Stimulated activated CD8-positive, alpha-beta memory T cell treated with anti-CD3 and anti-CD28 coated beads, Interleukin-2, amount 100 ng/mL, for 1 hour (primary cell): ENCODE measurements at regions not wholly inside any gene's neighbourhood (a gene's known extent, or its start where the extent isn't known, plus 50 kb on each side); places are given as distances from the start of the nearest gene placed in this dataset.
"Not testable (repeated sequence)": the region's sequence is repeated elsewhere in the genome, so short reads cannot be mapped to it uniquely, and the experiment has no call there.

Source experiments
- DNase-seq, 2 donors: peaks; one replicate each; pipeline ENCODE4 v3.0.0-alpha.2; 2020; ENCODE audit warnings: low read depth in 2 of 2

DNA sequence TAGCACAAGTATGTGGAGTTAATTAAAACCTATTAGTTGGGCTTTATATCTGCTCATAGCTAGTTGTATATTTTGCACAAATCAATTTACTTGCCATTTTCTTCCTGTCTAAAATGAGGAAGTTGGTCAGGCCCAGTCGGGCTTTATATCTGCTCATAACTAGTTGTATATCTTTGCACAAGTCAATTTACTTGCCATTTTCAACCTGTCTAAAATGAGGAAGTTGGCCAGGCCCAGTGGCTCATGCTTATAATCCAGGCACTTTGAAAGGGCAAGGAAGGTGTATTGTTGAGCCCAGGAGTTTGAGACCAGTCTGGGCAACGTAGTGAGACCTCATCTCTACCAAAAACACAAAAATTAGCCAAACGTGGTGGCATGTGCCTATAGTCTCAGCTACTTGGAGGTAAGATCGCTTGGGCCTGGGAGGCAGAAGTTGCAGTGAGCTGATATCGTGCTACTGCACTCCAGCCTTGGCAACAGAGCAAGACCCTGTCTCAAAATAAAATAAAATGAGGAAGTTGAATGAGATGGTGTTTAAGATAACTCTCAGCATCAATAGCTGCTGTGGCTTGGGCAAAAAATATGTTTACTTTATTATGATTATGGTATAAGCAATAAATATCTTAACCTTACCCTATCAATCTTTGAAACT lies 1558.6 kb upstream of the RAG2 start:
- DNase-seq: no peak

DNA sequence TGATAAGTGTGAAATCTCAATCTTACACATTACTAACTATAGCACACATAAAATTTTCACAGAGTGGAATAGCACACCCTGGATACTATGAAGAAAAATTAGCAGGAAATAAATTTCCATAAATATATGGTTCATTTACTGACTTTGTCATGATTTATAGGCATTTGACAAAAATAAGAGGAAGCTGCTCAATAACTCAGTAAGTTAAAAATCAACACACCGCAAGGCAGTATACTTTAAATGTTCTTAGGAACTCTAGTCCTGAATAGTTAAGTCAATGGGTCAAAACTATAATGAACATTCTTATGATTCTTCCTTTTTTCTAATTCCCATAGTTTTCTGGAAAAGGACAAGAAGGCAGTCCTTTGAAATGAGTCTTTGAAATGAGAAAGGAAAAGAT lies 1557.8 kb upstream of the RAG2 start:
- no peak for DNase-seq

- DNase-seq: no peak
Measured at GRCh38 chr11:38153985-38154384, 1555.9 kb upstream of the RAG2 start.

DNA sequence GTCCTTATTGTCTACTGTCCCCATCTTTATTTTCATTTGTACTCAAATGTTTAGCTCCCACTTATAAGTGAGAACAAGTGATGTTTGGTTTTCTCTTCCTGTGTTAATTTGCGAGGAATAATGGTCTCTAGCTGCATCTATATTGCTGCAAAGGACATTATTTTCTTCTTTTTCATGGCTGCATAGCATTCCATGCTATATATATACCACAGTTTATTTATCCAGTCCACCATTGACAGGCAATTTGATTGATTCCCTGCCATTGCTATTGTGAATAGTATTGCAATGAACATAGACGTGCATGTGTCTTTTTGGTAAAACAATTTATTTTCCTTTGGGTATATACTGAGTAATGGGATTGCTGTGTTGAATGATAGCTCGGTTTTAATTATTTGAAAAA lies 1545.8 kb upstream of the RAG2 start:
- DNase-seq: no peak

DNA sequence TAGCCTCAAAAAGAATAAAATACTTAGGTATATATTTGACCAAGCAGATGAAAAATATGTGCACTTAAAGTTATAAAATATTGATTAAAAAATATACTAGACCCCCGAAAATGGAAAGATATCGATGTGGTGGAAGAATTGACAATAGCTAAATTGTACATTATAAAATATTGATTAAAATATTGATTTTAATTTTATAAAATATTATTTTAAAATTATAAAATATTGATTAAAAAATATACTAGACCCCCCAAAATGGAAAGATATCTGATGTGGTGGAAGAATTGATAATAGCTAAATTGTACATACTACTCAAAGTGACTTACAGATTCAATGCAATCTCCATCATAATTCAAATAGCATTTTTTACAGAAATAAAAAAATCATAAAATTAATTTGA lies 1540.9 kb upstream of the RAG2 start:
- DNase-seq: no peak

GRCh38 chr11:38136887-38137286 lies 1538.9 kb upstream of the RAG2 start:
- DNase-seq: no peak

- DNase-seq: no peak
Measured at GRCh38 chr11:38131535-38131934, 1533.5 kb upstream of the RAG2 start.

- no peak for DNase-seq
Measured at GRCh38 chr11:38130976-38131375, 1532.9 kb upstream of the RAG2 start.

- DNase-seq: no peak
Measured at GRCh38 chr11:38130514-38130913, 1532.5 kb upstream of the RAG2 start.

- DNase-seq: no peak
Measured at GRCh38 chr11:38123673-38124072, 1525.6 kb upstream of the RAG2 start.

DNA sequence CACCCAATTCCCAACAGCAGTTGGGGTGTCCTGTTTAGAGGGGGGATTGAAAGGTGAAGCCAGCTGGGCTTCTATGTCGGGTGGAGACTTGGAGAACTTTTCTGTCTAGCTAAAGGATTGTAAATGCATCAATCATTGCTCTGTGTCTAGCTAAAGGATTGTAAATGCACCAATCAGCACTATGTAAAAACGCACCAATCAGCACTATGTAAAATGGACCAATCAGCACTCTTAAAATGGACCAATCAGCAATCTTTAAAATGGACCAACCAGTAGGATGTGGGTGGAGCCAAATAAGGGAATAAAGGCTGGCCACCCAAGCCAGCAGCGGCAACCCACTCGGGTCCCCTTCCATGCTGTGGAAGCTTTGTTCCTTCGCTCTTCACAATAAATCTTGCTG lies 1518.6 kb upstream of the RAG2 start:
- DNase-seq: not testable (repeated sequence)

DNA sequence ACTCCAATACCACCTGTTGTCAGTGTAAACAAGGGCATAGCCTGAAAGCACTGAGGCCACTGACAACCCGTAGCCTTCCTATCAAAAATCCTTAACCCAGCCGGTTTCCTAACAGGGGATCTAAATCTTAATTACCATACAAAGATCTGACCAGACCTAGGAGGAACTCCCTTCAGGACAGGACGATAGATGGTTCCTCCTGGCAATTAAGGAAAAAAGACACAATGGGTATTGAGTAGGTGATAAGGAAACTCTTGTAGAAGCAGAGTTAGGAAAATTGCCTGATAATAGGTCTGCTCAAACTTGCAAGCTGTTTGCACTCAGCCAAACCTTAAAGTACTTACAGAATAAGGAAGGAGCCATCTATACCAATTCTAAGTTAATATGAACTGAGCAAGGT lies 1517.3 kb upstream of the RAG2 start:
- DNase-seq: not testable (repeated sequence)

DNA sequence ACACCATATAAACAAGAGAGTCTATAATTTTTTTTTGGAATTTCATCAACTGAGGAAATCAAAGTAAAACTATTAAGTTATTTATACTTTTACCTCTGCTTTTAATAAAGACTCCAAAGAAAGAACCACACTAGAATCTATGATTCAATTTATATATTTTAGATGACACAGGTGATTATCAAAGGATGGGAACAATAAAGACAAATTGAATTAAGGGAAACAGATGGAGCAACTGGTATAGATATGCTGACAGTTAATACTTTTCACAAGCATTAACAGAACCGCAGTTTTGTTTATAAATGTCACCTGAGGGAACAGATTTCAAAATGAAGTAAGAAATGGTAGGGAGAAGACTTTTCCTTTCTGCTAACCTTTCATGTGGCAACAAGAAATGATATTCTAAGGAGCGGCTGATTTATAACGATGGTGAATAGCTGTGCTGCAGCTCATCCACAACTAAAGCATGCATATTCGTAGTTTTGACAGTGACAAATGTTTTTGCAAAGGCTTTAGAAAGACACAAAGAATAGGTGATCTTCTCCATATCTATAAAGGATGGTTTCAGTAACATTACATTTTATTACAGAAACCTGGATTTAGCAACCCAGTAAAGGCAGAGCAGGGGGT lies 1502.9 kb upstream of the RAG2 start:
- DNase-seq: no peak

DNA sequence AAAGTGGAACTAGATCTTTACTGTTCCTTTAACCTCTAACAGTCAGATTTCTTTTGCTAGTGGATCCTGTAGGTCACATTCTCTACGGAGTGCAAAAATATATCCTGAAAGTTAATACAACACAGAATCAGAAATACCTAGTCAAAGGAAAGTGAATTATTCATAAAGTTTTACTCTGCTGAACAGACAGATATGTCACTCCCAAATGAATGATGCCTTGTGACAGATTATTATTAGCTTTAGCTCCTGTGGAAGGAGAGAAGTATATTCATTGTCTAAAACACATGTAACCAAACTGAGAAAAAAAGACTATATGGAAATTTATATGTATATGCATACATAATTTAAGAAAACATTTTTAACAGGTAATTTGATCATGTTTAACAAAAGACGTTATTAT lies 1497.2 kb upstream of the RAG2 start:
- no peak for DNase-seq

GRCh38 chr11:38089726-38090125 lies 1491.7 kb upstream of the RAG2 start:
- no peak for DNase-seq

GRCh38 chr11:38060920-38061319 lies 1462.9 kb upstream of the RAG2 start:
- no peak for DNase-seq

GRCh38 chr11:38060136-38060535 lies 1462.1 kb upstream of the RAG2 start:
- DNase-seq: no peak

GRCh38 chr11:38046571-38047135 lies 1448.6 kb upstream of the RAG2 start:
- no peak for DNase-seq

DNA sequence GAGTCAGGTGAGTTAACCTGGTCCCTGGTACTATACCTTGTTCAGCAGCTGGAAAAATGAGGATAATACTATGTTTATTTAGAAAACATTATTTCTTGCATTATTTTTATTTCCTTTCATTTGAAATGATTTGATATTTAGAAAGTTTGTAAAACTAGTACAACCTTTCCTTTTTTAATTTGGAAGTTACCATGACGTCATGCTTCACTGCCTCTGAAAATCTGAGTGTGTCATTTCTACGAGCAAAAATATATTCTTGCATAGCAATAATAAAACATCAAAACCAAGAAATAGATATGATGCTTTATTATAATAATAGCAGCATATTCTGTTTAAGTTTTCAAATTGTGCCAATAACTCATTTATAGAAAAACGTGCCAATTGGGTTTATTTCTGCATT lies 1445.0 kb upstream of the RAG2 start:
- no peak for DNase-seq

DNA sequence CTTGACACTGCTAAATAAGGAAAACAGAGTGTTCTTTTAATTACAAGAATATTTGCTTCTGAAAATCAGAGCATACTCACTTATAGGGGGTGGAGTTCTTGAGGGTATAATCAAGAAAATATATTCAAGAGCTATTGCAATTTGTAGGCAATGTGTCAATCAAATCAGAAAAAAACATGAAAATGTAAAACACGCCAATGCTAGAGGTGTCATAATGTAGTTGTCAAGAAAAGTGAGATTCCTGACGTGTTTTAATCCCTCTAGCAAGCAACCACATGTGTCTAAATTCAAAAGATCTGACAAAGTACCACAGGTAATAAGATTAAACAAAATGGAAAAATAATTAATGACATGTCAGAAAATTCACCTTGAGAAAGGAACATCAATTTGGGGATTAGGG lies 1440.7 kb upstream of the RAG2 start:
- DNase-seq: no peak

DNA sequence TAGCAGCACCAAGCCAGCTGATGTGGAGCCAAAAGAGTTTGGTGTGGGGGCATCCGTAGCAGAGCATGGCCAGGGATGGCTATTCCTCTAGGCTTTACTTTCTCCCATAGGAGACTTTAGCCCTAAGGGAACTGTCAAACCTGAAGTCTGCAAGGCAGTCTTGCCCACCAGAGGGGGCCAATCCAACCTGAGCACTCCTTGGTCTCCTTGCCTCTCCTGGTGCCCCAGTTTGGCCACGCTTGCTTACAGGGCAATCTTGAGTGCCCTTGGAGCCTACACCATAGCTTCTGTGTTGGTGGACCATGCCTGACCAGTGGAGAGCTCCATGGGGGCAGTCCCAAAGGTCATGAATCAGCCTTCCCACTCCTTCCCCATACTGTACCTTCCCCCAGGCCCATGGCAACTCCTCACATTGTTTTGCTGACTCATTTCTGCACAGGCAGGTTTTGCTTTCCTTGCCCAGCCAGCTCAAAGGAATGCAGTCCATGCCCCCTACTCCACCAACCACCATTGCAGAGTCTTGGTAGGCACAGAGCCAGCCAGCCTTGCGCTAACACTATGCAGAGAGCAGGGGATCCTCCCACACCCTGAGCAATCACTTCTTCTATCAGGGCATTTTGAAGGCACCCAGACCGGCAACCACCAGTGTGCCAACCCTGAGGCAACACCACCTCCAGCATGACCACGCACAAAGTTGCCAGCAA lies 1421.2 kb upstream of the RAG2 start:
- no peak for DNase-seq

GRCh38 chr11:38014405-38014804 lies 1416.4 kb upstream of the RAG2 start:
- DNase-seq: no peak

- no peak for DNase-seq
Measured at GRCh38 chr11:38013157-38013556, 1415.1 kb upstream of the RAG2 start.
